HFF-Myc (cell line): ENCODE measurements at regions not wholly inside any gene's neighbourhood (a gene's known extent, or its start where the extent isn't known, plus 50 kb on each side); places are given as distances from the start of the nearest gene placed in this dataset.
"Not testable (repeated sequence)": the region's sequence is repeated elsewhere in the genome, so short reads cannot be mapped to it uniquely, and the experiment has no call there.

Experiments
- DNase-seq: peaks from one replicate; pipeline ENCODE4 v3.0.0-alpha.2; 2011; ENCODE audit warnings: low read depth; ENCODE audit errors: extremely low read depth
- H3K4me3 ChIP-seq: replicated peaks from 2 replicates; pipeline ENCODE4 v1.5.1; 2011; ENCODE audit warnings: low read depth, mild to moderate bottlenecking, control low read depth, low read length

DNA sequence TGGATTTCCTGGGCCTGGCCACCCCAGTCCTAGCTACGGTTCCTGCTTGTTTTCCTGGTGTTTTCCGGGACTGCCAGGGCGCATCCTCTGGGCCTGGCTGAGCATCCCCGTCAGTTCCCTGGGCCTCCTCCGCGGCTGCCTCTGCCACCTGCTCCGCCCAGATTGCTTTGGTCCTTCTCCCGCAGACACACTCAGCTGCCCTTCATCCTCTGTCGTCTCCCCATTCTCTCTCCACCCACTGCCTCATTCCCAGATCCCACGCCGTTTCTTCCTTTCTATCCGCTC, 153.2 kb upstream of the NBPF19 start:
- not testable (repeated sequence) for H3K4me3 ChIP-seq, DNase-seq

DNA sequence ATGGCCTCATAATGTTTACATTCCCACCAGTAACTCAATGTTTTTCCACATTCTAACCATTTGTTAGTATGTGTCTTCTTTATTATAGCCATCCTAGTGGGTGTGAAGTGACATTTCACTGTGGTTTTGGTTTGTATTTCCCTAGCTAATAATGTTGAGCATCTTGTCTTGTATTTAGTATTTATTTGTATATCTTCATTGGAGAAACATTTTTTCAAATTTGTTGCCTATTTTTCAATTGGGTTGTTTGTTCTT, 144.8 kb upstream of the NBPF19 start:
- H3K4me3 ChIP-seq, DNase-seq: not testable (repeated sequence)

DNA sequence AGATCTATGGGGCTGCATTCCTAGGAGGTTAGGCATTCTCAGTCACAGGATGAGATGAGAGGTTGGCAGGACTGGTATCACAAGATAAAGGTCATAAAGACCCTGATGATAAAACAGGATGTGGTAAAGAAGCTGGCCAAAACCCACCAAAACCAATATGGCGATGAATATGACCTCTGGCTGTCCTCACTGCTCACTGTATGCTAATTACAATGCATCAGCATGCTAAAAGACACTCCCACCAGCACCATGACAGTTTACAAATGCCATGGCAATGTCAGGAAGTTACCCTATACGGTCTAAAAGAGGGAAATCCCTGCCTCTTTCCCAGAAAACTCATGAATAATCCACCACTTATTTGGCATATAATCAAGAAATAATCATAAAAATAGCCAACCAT, 138.8 kb upstream of the NBPF19 start:
- H3K4me3 ChIP-seq, DNase-seq: not testable (repeated sequence)

DNA sequence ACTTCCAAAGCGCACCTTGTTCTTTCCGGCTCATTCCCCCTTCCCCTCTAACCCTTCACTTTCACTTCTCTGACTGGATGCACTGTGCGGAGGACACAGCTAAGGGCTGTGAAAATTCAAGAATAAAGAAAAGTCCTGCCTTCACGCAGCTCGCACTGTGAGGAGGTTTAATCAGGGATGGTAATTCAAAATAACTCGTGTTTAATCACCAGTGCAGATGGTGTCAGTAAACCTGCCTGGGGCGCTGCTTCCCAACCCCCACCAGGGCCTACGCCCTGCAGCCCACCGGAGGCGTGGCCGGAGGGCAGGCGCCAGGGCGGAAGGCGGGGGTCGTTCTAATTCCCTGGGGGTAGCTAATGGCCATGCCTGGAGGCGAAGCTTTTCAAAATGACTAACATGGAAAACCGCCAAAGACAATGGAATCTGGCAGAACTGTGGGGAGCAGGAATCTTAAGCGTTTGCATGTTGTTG, 136.6 kb upstream of the NBPF19 start:
- not testable (repeated sequence) for H3K4me3 ChIP-seq, DNase-seq

DNA sequence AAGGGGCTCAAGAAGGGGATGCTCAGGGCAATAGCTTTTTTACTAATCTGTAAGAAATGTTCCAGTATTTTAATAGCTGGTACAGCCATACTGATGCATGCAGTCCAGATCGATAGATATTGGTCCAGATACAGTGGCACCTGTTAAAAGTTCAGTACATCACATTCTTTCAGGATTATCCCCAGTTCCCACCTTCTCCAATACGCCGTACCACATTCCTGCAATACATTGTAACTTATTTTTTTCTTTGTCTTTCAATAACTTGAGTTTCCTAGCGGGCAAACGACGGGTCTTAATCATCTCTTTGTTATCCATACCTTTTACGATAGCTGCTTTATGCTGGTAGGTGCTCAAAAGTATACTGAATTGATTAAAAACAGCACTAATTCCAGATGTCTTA, 136.1 kb upstream of the NBPF19 start:
- DNase-seq: not testable (repeated sequence)

DNA sequence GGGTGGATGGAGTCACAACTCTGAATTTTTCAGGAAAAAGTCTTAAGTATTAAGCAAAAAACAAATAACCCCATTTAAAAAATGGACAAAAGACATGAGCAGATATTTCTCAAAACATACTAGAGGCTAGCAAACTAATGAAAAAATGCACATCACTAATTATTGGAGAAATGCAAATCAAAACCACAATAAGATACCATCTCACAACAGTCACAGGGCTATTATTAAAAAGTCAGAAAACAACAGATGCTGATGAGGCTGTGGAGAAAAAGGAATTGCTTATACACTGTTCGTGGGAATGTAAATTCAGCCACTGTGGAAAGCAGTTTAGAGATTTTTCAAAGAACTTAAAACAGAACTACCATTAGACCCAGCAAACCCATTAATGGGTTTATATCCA, 125.4 kb upstream of the NBPF19 start:
- DNase-seq, H3K4me3 ChIP-seq: not testable (repeated sequence)

More for the DNA sequence above, 136.1 kb upstream of the NBPF19 start:
- H3K4me3 ChIP-seq: not testable (repeated sequence)

DNA sequence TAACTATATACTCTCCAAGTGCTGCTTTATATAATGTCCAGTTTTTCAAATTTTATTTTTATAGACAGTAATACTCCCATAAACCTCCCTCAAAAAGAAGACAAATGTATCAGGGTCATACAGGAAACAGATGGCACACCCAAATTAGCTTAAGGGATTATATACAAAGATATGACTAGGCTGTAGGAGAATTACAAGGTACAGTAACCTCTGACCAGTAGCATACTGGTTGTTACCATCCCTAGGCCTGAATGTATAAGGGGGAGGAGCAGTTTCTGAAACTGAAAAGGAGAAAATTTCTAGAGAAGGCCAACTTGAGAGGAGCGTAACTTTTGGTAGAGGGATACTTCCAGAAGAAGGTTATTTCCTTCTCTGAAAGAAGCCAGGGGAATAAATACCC, 122.6 kb upstream of the NBPF19 start:
- DNase-seq, H3K4me3 ChIP-seq: not testable (repeated sequence)

DNA sequence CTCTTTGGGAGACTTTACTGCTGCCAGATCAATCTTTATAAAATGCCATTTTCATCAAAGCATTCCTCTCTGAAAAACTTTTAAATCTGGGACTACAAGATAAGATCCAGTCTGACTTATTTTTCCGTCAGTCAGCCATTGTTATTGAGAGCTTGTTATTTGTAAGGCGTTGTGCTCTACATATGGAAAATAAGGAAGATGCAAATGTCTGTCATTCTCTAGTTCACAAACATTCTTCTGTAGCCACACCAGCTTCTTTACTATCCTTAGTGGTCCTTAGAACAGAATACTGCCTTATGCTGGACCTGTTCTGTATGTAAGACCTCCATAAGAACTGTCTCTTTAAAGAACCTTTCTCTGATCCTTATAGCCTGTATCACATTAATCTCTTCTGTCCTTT, 120.3 kb upstream of the NBPF19 start:
- H3K4me3 ChIP-seq, DNase-seq: not testable (repeated sequence)

DNA sequence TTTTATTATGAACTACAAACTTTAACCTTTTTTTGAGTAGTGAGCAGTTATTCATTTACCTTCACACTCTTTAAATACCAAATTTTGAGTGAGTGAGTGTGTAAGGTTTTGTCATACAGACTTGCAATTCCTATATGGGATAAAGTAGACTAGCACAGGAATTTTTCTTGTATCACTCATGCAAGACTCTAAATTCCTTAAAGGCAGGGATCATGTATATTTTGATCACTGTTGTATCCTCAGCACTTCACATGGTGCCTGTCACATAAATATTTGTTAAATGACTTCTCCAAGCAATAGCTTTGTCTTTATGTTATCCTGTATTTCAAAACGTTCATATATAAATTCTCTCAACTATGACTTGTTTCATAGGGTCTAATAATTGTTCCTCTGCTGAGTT, 119.1 kb upstream of the NBPF19 start:
- not testable (repeated sequence) for DNase-seq, H3K4me3 ChIP-seq

DNA sequence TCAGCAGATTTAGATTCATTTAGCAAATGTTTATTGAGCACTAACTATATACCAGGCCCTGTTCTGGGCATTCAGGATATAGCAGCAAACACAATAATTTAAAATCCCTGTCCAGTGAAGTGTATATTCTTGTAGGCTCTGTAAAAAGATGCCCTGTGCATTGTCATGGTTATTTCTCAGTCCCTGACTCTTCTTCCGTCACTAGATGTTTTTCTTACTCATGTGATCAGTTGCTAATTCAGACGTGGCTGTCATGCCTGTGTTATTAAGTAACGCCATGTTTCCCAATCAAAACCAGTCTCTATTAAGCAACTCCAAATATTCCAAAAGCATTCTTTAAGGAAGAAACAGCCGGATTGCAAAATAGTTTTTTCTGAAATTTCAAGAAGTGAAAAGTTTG, 118.7 kb upstream of the NBPF19 start:
- H3K4me3 ChIP-seq, DNase-seq: not testable (repeated sequence)

DNA sequence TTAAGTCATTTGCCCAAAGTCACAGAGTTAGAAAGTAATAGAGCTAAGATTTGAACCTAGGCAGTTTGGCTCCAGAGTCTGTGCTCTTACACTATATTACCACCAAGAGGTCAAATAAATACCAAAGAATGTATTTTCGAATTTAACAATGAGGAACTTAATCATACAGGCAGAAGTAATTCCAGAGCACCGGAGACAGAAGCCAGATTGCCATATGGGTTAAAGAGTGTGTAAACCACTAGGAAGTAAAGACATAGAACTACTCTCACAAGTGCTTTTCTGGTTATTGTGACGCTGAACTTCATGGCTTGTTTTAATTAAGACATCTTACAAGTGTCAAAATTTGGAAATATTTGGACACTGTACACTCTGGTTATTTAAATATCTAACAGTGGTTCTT, 114.5 kb upstream of the NBPF19 start:
- H3K4me3 ChIP-seq, DNase-seq: not testable (repeated sequence)

DNA sequence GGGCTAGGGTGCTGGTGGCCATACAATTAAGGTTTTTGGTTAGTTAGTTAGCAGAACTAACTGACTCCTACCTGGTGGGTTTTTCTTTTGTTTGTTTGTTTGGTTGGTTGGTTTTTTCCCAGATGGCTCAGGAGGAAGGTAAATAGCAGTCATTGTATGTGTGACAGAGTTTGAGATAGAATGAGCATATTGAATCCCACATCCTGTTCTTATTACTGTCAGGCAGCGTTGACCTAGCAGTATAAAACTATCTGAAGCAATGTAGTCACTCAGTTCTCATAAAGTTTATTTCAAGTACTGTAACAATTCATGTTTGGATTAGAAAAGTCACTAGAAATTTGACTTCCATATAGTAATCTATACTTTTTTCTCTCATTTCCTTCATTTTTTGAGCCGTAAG, 113.5 kb upstream of the NBPF19 start:
- DNase-seq, H3K4me3 ChIP-seq: not testable (repeated sequence)

DNA sequence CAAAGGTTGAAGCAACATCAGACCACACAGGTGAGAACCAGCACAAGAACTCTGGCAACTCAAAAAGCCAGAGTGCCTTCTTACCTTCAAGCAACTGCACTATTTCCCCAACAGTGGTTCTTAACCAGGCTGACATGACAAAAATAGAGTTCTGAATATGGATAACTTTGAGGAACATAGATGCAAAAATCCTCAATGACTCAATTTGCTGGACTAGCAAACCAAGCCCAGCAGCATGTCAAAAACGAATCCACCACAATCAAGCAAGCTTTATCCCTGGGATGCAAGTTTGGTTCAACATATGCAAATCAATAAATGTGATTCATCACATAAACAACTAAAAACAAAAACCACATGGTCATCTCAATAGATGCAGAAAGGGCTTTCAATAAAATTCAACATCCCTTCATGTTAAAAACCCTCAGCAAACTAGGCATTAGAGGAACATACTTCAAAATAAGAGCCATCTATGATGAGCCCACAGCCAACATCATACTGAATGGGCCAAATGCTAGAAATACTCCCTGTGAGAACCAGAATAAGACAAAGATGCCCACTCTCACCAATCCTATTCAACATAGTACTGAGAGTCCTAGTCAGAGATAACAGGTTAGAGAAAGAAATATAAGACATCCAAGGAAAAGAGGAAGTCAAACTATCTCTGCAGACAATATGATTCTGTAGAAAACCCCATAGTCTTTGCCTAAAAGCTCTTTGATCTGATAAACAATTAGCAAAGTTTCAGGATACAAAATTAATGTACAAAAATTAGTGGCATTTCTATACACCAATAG, 110.5 kb upstream of the NBPF19 start:
- not testable (repeated sequence) for DNase-seq, H3K4me3 ChIP-seq

DNA sequence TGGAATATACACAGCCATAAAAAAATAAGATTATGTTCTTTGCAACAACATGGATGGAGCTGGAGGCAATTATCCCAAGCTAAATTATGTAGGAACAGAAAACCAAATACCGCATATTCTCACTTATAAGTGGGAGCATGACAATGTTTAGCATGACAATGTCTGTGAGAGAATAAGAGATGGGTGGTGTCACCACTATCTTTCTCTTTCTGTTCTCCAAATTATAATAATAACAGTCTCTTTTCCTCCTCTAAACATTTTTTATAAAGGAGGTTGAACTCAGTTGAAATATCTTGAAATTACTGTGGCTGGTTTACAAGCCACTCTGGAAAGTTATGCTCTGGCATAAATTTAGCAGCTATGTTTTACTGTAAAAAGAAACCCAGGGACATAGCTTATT, 108.4 kb upstream of the NBPF19 start:
- not testable (repeated sequence) for DNase-seq, H3K4me3 ChIP-seq

DNA sequence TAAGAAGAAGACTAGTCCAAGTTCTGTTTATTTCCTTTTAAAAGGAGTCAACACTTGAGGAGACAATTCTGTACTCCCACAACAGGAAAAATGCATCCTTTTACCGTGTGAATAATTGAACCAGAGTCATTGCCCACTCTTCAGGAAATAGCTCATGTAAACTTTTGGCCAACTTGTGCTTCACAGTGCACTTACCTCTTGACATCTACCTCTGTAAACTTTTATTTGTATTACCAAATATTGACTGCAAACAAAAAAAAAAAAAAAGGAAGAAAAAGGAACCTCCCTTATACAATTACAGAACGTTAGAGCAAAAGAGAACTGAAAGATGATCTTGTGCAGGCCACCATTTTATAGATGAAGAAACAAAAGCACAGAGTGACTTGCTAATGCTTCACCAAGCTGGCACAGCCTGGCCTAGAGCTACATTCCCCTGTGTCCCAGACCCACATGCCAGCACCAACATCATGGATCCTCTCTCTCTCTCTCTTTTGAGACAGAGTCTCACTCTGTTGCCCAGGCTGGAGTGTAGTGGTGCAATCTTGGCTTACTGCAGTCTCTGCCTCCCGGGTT, 107.3 kb upstream of the NBPF19 start:
- DNase-seq, H3K4me3 ChIP-seq: not testable (repeated sequence)

DNA sequence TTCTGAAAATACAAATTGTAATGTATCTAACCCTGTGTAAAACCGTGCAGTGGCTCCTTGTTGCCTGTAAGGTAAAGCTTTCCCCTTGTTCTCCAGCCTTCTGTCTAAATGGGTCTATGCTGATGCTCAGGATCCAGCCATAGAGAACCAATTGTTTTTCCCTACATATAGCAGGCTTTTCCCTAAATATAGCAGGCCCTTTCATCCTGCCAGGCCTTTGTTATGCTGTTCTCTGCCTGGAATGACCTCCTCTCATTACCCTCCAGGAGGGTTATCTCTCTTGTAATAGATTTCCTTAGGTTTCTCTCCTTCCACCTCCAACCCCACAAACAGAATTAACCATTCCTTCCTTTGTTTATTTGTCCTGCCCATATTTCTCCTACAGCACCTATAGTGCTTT, 106.5 kb upstream of the NBPF19 start:
- not testable (repeated sequence) for DNase-seq, H3K4me3 ChIP-seq

DNA sequence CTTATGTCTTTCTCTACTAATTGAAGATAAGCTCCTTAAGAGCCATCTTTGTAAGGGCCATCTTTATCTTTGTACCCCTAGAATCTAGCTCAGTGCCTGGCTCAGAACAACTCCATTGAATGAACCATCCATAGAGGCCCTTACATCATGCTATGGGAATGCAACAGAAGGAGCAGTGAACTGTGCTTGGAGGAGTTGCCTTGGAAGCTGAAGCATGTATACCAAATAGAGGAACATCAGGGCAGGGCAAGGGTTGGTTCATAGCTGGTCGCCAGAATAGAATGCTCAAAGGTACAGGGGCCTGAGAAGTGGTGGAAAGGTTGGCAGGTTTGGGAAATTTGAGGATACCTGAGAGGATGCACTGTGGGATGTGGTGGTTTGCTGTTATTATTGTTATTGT, 105.8 kb upstream of the NBPF19 start:
- not testable (repeated sequence) for DNase-seq, H3K4me3 ChIP-seq

DNA sequence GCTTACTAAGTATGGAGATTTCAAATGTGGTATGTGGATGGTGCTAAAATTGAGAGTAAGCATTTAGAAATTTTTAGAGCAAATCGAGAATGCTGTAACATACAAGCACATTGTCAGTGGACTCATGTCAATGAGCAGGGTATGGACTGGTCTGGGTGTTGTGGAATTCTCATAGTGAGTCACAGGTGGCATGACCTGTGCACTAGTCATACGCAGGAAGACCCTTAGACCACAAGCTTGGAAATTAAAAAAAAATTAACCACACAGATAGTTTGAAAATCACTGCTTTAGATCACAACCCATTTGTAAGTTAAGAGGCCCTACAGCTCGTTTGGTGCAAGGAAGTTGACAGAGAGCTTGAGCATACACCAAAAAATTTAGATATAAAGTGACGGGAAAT, 102.9 kb upstream of the NBPF19 start:
- not testable (repeated sequence) for DNase-seq

DNA sequence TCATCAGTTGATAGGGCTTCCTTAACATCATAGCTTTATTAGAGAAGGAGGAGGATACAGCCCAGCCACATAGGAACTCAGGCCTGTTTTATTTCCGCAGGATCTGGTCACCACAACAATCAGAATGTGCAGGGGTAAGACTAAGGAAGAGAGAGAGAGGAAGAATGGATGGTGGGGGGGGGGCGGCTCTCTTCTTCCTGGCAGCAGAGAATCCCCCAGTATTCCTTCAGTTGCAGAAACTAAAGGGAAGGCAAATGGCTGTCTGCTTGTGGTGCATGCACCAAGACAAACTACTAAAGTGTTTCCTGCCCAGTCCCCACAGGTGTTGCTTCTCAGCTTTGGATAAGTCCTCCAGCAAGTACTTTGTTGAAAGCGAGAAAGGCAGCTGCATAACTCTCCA, 96.4 kb upstream of the NBPF19 start:
- H3K4me3 ChIP-seq, DNase-seq: not testable (repeated sequence)

More for the DNA sequence above, 102.9 kb upstream of the NBPF19 start:
- not testable (repeated sequence) for H3K4me3 ChIP-seq
